ENCODE measurements at regions not wholly inside any gene's neighbourhood (a gene's known extent, or its start where the extent isn't known, plus 50 kb on each side); places are given as distances from the start of the nearest gene placed in this dataset.

DNA sequence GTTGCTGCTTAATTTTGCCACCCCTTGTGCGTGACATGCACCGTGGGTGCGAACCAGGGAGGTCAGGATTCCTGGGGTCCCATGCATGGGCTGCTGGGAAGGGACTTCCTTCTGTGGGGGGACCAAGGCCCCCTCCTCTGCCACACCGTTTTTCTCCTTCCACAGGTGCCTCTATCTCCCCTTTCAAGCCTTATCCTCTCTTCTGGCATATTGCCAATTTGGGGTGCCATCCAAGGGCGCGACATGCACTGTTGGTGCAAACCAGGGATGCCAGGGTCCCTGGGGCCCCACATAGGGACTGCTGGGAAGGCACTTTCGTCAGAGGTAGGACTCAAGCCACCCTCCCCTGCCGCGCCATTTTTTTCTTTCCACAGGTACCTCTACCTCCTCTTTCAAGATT, 289.0 kb downstream of the ALG10 start:
- Histone ChIP-seq H3K9ac (ENCODE audit: low read depth in 1 of 2, low read length in 2 of 2) (no peak overlapping the region), H3K27ac (ENCODE audit: low read depth in 1 of 2, low read length in 2 of 2) (no peak overlapping the region), H3K27me3 (ENCODE audit: control insufficient read depth in 4 of 4, insufficient read depth in 4 of 4, low read length in 3 of 4) (no peaks in the 10 kb centered on the region), H3K4me3 (ENCODE audit: low read depth in 1 of 3, low read length in 3 of 3) (no peak overlapping the region), H3K9me3 (ENCODE audit: control insufficient read depth in 4 of 4, low read length in 3 of 4) (peaks cover 0 to 3% (median 0%) of the 10 kb centered on the region in 4 donors), H3K4me1 (ENCODE audit: control insufficient read depth in 4 of 4, insufficient read depth in 4 of 4, low read length in 3 of 4) (no peaks in the 10 kb centered on the region), H3K36me3 (ENCODE audit: control insufficient read depth in 4 of 4, insufficient read depth in 3 of 4, low read depth in 1 of 4, low read length in 3 of 4) (no peaks in the 10 kb centered on the region)
- DNase-seq (ENCODE audit: low spot score), result no peak
- 71% methylated on average over 9 of the region's 9 CpGs for WGBS
- TF ChIP-seq RAD21 (IDR thresholded peaks at IDR 0.05) (no peak), YY1 (IDR thresholded peaks at IDR 0.05) (no peak), FOXA2 (IDR thresholded peaks at IDR 0.05) (no peak), GABPA (IDR thresholded peaks at IDR 0.05 in 1 of 2, conservative IDR thresholded peaks at IDR 0.05 in 1 of 2) (no peak), SP1 (IDR thresholded peaks at IDR 0.05) (no peak), HNF4G (IDR thresholded peaks at IDR 0.05) (no peak), NR2F2 (IDR thresholded peaks at IDR 0.05) (no peak), JUND (IDR thresholded peaks at IDR 0.05) (no peak), RXRA (IDR thresholded peaks at IDR 0.05) (no peak), EGR1 (IDR thresholded peaks at IDR 0.05; ENCODE audit: low read depth in 2 of 2) (no peak), FOXA1 (IDR thresholded peaks at IDR 0.05) (no peak), HNF4A (conservative IDR thresholded peaks at IDR 0.05) (no peak), TAF1 (conservative IDR thresholded peaks at IDR 0.05) (no peak)
- TF ChIP-seq, protein P1, sequence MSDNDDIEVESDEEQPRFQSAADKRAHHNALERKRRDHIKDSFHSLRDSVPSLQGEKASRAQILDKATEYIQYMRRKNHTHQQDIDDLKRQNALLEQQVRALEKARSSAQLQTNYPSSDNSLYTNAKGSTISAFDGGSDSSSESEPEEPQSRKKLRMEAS (IDR thresholded peaks at IDR 0.05), result no peak
- TF ChIP-seq, protein P2, sequence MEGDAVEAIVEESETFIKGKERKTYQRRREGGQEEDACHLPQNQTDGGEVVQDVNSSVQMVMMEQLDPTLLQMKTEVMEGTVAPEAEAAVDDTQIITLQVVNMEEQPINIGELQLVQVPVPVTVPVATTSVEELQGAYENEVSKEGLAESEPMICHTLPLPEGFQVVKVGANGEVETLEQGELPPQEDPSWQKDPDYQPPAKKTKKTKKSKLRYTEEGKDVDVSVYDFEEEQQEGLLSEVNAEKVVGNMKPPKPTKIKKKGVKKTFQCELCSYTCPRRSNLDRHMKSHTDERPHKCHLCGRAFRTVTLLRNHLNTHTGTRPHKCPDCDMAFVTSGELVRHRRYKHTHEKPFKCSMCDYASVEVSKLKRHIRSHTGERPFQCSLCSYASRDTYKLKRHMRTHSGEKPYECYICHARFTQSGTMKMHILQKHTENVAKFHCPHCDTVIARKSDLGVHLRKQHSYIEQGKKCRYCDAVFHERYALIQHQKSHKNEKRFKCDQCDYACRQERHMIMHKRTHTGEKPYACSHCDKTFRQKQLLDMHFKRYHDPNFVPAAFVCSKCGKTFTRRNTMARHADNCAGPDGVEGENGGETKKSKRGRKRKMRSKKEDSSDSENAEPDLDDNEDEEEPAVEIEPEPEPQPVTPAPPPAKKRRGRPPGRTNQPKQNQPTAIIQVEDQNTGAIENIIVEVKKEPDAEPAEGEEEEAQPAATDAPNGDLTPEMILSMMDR (IDR thresholded peaks at IDR 0.05; ENCODE audit: low read depth, low read length, missing input control), result no peak
- TF ChIP-seq, protein P3, sequence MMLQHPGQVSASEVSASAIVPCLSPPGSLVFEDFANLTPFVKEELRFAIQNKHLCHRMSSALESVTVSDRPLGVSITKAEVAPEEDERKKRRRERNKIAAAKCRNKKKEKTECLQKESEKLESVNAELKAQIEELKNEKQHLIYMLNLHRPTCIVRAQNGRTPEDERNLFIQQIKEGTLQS (IDR thresholded peaks at IDR 0.05), result no peak
- TF ChIP-seq, protein P4, sequence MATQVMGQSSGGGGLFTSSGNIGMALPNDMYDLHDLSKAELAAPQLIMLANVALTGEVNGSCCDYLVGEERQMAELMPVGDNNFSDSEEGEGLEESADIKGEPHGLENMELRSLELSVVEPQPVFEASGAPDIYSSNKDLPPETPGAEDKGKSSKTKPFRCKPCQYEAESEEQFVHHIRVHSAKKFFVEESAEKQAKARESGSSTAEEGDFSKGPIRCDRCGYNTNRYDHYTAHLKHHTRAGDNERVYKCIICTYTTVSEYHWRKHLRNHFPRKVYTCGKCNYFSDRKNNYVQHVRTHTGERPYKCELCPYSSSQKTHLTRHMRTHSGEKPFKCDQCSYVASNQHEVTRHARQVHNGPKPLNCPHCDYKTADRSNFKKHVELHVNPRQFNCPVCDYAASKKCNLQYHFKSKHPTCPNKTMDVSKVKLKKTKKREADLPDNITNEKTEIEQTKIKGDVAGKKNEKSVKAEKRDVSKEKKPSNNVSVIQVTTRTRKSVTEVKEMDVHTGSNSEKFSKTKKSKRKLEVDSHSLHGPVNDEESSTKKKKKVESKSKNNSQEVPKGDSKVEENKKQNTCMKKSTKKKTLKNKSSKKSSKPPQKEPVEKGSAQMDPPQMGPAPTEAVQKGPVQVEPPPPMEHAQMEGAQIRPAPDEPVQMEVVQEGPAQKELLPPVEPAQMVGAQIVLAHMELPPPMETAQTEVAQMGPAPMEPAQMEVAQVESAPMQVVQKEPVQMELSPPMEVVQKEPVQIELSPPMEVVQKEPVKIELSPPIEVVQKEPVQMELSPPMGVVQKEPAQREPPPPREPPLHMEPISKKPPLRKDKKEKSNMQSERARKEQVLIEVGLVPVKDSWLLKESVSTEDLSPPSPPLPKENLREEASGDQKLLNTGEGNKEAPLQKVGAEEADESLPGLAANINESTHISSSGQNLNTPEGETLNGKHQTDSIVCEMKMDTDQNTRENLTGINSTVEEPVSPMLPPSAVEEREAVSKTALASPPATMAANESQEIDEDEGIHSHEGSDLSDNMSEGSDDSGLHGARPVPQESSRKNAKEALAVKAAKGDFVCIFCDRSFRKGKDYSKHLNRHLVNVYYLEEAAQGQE (IDR thresholded peaks at IDR 0.05), result no peak
- TF ChIP-seq, protein P5, sequence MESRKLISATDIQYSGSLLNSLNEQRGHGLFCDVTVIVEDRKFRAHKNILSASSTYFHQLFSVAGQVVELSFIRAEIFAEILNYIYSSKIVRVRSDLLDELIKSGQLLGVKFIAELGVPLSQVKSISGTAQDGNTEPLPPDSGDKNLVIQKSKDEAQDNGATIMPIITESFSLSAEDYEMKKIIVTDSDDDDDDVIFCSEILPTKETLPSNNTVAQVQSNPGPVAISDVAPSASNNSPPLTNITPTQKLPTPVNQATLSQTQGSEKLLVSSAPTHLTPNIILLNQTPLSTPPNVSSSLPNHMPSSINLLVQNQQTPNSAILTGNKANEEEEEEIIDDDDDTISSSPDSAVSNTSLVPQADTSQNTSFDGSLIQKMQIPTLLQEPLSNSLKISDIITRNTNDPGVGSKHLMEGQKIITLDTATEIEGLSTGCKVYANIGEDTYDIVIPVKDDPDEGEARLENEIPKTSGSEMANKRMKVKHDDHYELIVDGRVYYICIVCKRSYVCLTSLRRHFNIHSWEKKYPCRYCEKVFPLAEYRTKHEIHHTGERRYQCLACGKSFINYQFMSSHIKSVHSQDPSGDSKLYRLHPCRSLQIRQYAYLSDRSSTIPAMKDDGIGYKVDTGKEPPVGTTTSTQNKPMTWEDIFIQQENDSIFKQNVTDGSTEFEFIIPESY (IDR thresholded peaks at IDR 0.05), result no peak
